DLD1 (cell line): ENCODE measurements at regions not wholly inside any gene's neighbourhood (a gene's known extent, or its start where the extent isn't known, plus 50 kb on each side); places are given as distances from the start of the nearest gene placed in this dataset.
"Not testable (repeated sequence)": the region's sequence is repeated elsewhere in the genome, so short reads cannot be mapped to it uniquely, and the experiment has no call there.

Experiments used
- in situ Hi-C: cut with HindIII; loops from 2 replicates; pipeline ENCODE4 v1.10.0; 2017; ENCODE audit warnings: low sequenced_read_pairs

DNA sequence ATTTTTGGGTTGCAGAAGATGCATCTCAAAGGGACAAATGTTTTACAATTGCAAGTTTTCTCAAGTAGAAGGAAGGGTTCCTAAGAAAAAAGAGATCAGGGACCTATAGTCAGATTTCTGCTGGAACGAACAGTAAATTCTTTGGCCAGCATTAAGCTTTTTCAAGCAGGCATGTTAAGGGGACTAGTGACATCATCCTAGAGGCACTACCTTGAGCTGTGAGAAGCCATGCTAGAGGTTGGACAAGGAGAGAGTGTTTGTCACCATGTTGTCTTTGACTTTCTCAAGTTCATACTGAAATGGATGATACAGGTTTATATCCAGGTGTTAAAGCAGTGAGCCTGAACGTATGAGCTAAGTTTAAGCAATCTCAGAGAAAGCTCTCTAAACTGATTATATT is 85.2 kb upstream of the WDR72 start:
- in situ Hi-C loops, result no loop called here

DNA sequence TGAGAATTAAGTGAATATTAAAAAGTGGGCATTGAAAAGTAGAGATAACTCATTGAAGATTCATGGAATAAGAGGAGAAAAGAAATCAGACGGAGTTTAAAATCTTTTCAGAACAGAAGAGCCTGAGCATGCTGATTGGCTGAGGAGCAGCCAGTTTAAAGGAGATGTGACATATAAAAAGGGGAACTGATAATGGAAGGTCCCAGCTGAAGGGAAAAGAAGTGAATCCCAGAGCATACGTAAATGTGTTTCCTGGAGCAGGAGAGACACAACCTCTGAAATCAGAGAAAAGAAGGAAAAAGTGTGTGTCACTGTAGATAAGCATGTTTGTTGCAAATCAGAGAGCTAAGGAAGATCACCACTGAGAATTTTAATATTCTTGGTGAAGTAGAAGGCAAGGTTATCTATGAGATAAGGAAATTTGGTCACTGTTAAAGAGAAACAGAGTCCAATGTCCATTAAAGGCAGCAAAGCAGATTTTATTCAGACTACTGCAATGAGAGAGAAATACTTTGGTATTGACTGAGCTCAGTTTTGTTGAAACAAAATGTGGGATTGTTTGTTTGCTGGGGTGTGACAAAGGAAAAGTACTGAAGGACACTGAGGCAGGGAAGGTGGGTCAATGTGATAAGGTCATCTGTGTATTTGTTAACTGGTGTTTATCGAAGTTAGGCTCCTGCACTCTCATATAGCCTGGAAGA is 84.6 kb upstream of the WDR72 start:
- in situ Hi-C loops, result no loop called here

DNA sequence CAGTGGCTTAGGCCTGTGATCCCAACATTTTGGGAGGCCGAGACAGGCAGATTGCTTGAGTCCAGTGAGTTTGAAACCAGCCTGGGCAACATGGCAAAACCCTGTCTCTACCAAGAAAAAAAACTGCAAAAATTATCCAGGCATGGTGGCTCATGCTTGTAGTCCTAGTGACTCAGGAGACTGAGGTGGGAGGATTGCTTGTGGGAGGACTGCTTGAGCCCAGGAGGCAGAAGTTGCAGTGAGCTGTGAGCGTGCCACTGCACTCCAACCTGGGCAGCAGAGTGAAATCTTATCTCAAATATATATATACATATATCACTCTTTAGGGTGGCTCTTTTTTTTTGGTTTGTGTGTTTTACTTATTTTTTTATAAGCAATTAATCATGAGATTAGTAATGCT is 83.7 kb upstream of the WDR72 start:
- in situ Hi-C loops, result no loop called here

DNA sequence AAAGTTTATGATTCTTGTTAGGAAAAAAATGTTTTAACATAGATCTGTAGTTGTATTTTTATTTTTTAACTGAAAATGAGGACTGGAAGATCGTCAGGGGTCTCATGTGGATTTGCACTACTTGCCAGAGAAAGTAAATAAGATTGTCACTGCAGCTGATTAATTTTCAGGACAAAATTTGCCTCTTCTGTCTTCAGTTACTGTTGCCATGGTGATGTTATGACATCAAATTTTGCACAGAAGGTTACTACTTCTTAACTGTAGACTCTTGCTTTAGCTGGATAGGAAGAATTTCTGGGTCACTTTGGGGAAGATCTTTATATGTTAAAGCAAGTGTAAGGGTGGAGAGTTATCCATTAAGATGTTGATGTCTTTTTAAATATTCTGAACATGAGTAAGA is 82.2 kb upstream of the WDR72 start:
- in situ Hi-C loops, result no loop called here

DNA sequence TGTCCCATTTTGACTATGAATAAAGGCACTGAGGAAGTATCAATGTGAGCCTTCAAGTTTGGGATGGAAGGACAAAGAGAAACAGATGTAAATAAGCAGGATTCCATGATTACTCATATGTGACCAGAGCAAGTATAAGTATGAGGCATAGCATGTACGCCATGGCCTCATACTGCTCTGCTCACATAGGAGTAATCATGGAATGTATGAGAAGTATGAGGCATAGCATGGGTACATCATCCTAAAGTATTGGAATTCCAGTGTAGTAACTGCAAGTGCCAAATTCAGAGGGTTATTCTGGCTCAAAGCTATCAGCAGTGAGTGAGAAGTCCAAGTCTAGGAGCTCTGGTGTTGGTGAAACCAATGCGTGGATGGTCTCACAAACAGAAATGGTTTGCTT is 81.2 kb upstream of the WDR72 start:
- in situ Hi-C loops, result no loop called here

DNA sequence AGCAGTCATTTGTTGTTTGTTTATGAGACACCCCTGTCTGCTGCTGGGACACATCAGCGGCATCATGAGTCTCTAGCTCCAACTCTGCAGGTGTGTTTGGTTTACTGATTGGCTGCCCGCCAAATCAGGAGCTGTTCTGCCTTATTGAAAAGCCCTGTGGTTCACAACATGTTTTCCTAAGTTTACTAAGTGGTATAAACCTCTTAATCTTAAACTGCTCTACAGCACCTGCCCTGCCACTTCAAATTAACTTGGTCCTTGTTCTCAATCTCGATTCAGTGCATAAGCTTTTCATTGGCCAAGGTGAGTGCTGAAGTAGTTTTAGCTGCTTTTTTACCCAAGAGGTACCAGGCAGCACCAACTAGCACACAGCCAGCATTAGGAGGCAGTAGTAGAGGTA is 77.8 kb upstream of the WDR72 start:
- in situ Hi-C loops, result no loop called here

DNA sequence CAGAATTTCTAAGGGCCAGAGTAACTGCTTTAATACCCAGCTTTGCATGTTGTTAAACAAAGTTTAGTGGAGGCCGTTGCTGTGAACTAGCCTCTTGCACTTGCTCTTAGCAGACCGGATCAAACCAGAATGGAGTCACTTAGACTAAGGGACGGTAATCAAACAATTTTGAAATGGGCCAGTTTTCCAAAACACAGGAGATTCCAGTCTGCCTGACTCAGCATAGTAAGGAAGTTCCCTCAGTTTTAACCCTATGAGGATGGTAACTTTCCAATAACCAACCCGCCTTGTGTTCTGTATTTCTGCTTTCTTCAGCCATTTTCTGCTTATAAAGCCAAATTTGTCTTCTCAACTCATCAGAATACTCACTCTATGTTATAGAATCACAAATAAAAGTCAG is 77.2 kb upstream of the WDR72 start:
- in situ Hi-C loops, result no loop called here

DNA sequence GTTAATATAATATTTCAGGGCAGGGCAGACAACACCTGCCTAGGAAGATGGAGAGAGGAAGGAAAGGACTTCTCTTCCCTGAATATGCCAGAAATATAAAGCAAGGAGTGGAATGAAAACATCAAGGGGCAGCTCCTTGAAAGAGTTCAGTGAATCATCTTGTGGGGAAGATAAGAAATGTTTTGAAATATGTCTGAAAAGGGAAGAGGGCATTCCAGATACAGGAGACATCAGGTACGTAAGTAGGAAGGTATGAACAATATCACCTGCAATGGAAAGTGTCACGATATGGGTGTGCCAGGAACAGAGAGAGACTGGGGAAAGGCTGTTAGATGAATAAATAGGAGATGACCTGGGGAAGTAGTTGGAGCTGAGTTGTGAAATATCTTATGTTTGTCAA is 75.8 kb upstream of the WDR72 start:
- in situ Hi-C loops, result no loop called here

DNA sequence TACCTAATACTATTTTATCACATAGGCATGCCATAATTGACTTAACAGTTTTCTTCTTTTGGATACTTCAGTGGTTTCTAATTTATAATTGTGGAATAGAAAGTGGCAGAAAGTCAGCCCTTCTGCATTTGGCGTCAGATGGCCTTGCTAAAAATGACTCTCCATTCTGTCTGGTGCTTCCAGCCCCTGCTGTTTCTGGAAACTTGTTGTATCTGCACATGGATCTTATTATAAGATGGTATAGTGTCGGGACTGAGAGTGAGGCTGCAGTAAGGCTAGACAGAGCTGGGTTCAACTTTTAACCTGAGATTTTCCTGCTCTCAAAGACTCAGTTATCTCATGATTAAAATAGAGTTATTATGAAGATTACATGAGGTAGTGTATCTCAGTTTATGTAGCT is 74.8 kb upstream of the WDR72 start:
- in situ Hi-C loops, result loop anchor here (5.0 kb wide), 1 partner anchor 83 kb away; no protein-coding TSS in a partner anchor

DNA sequence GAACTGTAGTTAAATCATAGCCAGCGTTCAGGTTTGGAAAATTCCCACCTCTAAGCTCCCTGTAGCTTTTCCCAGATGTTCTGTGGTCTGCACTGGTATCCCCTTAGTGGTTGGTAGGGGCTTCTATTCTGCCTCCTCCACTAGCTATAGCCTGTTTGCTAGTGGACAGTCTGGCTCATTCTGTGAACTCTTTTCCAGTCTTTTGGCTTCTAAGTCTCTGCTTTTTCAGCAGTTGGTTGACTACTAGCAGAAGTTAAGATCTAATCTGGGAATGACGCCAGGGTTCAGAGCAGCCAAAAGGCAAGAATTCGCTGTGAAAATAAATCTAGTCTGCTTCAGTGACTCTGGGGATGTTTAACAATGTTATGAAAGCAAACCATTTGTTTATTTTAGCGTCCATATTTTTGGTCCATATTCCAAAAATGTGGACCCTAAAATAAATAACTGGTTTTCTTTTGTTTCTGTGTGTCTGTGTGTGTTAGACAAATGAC is 73.7 kb upstream of the WDR72 start:
- in situ Hi-C loops, result loop anchor here (5.0 kb wide), 1 partner anchor 84 kb away; no protein-coding TSS in a partner anchor

DNA sequence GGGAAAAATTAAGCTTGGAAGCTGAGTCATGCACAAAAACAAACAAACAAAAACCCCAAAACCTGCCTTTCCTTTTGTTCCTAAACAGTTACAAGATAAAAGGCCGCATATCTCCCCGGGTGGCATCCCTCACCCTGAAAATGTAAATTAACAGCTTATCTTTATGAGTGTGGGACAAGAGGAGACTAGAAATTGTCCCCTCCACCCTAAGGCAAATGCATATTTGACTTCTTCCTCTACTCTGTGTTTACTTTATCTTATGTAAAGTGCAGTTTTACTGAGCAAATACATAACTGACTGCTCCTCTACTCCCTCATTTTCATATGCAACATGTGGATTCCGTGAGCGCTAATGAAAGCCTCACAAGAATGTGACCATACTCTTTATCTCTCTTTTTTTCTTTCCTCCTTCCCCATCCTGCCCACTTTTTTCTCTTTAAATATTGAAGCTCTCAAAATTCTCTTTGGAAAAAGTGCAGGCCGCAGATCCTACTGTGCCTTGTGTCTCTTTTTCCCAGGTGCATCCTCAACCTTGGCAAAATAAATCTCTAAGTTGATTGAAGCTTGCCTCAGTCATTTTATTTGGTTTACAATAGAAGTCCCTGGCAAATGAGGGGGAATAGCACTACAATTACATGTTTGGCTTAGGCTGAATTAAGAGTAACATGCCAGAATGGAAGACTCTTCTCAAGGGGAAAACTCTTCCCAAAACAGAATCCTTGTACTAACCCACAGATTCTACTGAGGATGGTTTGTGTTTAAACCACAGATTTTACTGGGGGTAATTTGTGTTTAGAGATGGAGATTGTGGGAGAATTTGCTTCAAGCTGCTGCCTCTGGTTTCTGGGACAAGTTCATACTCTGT is 72.7 kb upstream of the WDR72 start:
- in situ Hi-C loops, result loop anchor here (5.0 kb wide), 1 partner anchor 85 kb away; no protein-coding TSS in a partner anchor

DNA sequence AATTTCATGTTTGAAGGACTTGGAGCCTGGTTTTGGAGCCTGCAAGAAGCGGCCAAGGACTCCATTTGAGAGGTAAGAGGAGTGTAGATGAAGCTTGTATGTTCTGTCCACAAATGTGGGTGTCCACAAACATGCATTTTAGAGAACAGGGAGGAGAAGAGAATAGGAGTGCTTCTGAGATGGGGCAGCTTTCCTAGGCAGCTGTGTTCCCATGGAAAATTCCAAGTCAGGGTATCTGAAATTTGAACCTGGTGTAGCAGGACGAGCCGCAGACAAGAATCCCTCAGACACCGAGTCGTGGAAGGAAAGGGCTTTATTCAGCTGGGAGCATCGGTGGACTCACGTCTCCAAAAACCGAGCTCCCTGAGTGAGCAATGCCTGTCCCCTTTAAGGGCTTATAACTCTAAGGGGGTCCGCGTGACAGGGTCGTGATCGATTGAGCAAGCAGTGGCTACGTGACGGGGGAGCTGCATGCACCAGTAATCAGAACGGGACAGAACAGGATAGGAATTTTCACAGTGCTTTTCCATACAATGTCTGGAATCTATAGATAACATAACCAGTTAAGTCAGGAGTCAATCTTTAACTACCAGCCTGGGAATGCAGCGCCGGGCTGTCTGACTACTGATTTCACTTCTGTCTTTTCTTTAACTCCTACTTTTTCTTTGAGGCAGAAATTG is 71.4 kb upstream of the WDR72 start:
- in situ Hi-C loops, result loop anchor here (5.0 kb wide), 1 partner anchor 86 kb away; no protein-coding TSS in a partner anchor

DNA sequence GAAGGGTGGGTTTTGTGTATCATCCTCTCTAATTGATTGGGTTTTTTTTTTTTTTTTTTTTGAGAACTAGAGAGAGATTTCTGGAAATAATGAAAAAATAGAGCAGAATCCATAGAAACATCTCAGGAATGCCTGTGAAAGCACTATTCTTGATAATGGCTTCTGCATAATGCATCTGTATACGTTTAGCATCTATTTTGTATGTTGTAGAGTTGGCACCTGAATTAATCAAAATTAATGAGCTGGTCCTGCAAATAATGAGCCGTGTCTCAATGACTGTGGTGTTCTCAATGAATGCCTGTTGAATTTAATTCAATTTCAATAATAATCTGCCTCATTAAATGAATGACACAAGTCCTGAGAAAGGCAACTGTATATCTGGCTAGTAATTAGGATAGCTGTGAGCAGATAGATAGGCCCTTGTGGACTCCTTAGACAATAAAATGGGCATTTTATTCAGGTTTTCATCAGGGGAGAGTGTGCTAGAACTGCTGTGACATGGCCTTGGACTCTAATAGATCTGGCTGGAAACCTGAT is 70.5 kb upstream of the WDR72 start:
- in situ Hi-C loops, result loop anchor here (5.0 kb wide), 1 partner anchor 87 kb away; no protein-coding TSS in a partner anchor

DNA sequence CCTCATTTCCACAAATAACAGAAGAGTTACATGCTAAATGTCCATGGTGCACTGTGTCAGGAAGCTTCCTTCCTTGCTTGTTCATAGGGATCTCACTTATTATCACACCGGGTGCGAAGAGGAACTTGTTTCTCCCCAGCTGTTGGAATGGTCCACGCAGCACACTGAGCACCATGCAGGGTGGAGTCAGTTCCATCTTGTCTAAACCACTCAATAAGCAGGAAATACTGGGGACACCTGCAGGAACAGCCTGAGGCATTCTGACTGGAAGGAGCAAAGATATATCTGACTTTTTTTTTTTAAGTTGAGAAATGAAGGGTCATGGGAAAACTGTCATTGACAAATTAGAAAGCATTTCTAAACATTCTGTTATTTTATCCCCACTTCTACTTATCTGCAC is 70.0 kb upstream of the WDR72 start:
- in situ Hi-C loops, result no loop called here

DNA sequence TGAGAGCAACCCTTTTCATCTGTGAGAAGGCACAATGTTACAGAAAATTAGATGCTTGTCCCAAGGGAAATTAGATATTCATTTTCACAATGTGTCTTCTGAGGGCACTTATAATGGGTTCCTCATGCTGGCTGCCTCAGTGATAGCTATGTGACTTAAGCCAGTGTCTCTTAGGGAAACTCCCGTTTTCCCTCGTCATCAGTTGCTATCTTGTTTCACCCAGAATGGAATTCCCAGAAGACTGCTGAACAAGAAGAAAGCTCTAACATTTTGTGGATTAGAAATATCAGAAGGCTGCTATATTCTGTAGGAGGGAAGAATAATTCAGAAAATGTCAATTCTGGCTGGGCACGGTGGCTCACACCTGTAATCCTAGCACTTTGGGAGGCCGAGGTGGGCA is 67.9 kb upstream of the WDR72 start:
- in situ Hi-C loops, result no loop called here

DNA sequence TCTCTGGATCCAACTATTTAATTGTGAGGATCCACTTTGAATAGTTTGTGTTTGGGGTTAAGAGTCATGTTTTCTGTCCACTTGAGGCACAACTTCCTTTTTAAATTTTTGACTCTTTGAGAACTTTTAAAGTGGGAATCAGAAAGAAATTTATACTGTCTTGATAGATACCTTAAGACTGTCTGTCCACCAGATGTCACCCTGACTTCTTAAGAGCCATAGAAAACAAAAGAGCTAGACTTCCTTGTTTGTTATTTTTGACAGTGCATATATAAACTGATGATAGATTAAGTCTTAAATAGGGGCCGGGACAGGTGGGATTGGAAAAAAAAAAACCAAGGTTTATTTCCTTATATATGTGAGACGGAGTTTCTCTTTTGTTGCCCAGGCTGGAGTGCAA is 52.1 kb upstream of the WDR72 start:
- in situ Hi-C loops, result no loop called here

DNA sequence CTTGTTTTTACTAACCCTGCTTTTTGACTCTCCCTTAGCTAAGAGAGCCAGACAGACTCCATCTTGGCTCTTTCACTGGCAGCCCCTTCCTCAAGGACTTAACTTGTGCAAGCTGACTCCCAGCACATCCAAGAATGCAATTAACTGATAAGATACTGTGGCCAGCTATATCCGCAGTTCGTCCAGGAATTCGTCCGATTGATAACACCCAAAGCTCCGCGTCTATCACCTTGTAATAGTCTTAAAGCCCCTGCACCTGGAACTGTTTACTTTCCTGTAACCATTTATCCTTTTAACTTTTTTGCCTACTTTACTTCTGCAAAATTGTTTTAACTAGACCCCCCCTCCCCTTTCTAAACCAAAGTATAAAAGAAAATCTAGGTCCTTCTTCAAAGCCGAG is 50.8 kb upstream of the WDR72 start:
- in situ Hi-C loops, result not testable (repeated sequence)
